Subcutaneous abdominal adipose tissue (tissue), 5 donors: ENCODE measurements at regions not wholly inside any gene's neighbourhood (a gene's known extent, or its start where the extent isn't known, plus 50 kb on each side); places are given as distances from the start of the nearest gene placed in this dataset.
"Not testable (repeated sequence)": the region's sequence is repeated elsewhere in the genome, so short reads cannot be mapped to it uniquely, and the experiment has no call there.

Experiments
- H3K27ac ChIP-seq: one replicate; pipeline ENCODE4 v1.7.0; 2013; ENCODE audit warnings: low read depth, mild to moderate bottlenecking, inconsistent platforms, low read length, moderate library complexity
- H3K27me3 ChIP-seq, 5 donors: one replicate each; pipeline ENCODE4 v1.7.0; 2013; ENCODE audit warnings: low read length in 5 of 5, inconsistent platforms in 1 of 5; ENCODE audit not compliant: control insufficient read depth in 5 of 5, insufficient read depth in 4 of 5
- H3K36me3 ChIP-seq, 5 donors: one replicate each; pipeline ENCODE4 v1.7.0; 2013; ENCODE audit warnings: low read length in 5 of 5; ENCODE audit not compliant: control insufficient read depth in 5 of 5, insufficient read depth in 5 of 5
- H3K4me1 ChIP-seq, 5 donors: one replicate each; pipeline ENCODE4 v1.7.0; 2013; ENCODE audit warnings: low read length in 5 of 5, mild to moderate bottlenecking in 3 of 5, moderate library complexity in 1 of 5; ENCODE audit not compliant: control insufficient read depth in 5 of 5, insufficient read depth in 5 of 5
- H3K4me3 ChIP-seq, 5 donors: one replicate each; pipeline ENCODE4 v1.7.0; 2013; ENCODE audit warnings: low read length in 5 of 5, low read depth in 1 of 5
- H3K9ac ChIP-seq, 5 donors: one replicate each; pipeline ENCODE4 v1.7.0; 2013; ENCODE audit warnings: low read length in 5 of 5, mild to moderate bottlenecking in 4 of 5, moderate library complexity in 3 of 5
- H3K9me3 ChIP-seq, 5 donors: one replicate each; pipeline ENCODE4 v1.7.0; 2013; ENCODE audit warnings: low read length in 5 of 5; ENCODE audit not compliant: control insufficient read depth in 5 of 5
- donor health status: healthy.
- donor health status: healthy.
- donor health status: healthy.
- donor health status: healthy.
- donor health status: healthy.

DNA sequence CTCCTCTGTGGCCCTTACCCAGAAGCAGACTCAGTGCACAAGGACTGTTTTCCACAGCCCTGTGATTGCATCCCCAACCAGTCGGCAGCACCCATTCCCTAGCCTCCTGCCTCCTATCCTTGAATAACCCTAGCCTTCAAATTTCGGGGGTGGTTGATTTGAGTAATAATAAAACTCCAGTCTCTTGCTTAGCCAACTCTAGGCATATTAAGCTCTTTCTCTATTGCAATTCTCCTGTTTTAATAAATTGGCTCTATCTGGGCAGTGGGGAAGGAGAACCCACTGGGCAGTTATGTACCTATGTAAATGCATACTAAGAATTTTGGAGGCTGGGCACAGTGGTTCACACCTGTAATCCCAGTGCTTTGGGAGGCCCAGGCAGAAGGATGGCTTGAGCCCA lies 70.6 kb upstream of the ZMYND8 start:
- Histone ChIP-seq H3K9me3 (peaks cover 0 to 23% (median 13%) of the 10 kb centered on the region in 5 donors), H3K4me1 (peaks cover 0 to 14% (median 0%) of the 10 kb centered on the region in 5 donors), H3K36me3 (no peaks in the 10 kb centered on the region), H3K27me3 (no peaks in the 10 kb centered on the region), H3K4me3 (peak overlapping the region in 1 of 5 donors; percentile 22), H3K9ac (no peak overlapping the region), H3K27ac (no peak overlapping the region)

DNA sequence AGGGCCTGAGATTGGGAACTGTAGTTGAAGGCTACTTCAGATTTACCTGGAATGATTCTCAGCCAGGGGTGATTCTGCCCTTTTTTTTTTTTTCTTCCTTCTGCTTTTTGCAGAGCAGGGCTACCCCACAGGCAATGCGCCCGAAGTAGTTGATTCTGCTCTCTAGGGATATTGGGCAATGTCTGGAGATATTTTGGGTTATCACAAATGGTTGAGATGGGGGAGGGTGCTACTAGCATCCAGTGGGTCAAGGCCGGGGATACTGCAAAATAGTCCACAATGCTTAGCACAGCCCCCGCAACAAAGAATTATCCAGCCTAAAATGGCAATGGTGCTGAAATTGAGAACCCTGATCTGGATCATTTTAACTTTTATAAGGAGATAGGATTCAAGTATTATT lies 71.2 kb upstream of the ZMYND8 start:
- peaks cover 0 to 23% (median 13%) of the 10 kb centered on the region in 5 donors for H3K9me3 ChIP-seq
- H3K27me3 ChIP-seq: no peaks in the 10 kb centered on the region
- H3K4me1 ChIP-seq: peaks cover 0 to 14% (median 0%) of the 10 kb centered on the region in 5 donors
- H3K27ac ChIP-seq: no peak overlapping the region
- H3K9ac ChIP-seq: no peak overlapping the region
- H3K36me3 ChIP-seq: no peaks in the 10 kb centered on the region
- no peak overlapping the region for H3K4me3 ChIP-seq

DNA sequence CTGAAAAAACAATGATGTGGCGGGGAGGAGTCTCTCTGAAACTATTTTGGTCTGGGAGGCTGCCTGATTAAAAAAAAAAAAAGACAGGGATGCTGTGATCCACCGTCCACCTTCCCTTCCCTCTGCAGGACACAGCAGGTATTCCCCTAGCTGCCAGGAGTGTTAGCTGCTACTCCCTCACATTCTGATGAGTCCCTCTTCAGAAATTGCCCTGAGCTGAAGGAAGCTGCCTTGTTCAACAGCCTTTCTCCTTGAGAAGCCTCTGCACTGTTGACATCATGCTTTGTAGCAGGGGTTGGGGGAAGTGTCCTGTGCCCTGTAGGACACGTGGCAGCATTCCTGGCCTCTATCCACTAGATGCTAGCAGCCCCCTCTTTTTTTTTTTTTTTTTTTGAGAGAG lies 71.7 kb upstream of the ZMYND8 start:
- no peak overlapping the region for H3K4me3 ChIP-seq
- no peaks in the 10 kb centered on the region for H3K27me3 ChIP-seq
- peaks cover 0 to 23% (median 13%) of the 10 kb centered on the region in 5 donors for H3K9me3 ChIP-seq
- H3K36me3 ChIP-seq: no peaks in the 10 kb centered on the region
- no peak overlapping the region for H3K27ac ChIP-seq
- peaks cover 0 to 14% (median 0%) of the 10 kb centered on the region in 5 donors for H3K4me1 ChIP-seq
- no peak overlapping the region for H3K9ac ChIP-seq

DNA sequence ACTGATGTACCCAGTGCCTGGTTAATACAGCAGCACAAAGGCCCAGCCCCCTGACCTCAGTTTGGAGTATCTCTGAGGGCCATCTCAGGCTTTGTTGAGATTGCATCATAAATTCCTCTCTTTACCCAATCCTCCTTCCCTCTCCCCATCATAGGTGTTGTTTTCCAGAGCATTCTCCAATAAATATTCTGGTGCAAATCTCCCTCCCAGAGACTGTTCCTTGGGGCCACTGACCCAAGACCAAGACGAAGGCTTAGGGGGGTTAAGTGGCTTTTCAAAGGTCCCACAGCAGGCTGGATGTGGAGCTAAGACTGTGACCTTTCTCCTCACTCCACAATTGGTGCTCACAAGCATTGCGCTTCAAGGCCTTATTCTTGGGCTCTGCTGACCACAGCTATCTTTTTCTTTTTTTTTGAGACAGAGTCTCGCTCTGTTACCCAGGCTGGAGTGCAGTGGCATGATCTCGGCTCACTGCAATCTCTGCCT lies 72.4 kb upstream of the ZMYND8 start:
- Histone ChIP-seq H3K4me1 (peaks cover 0 to 14% (median 0%) of the 10 kb centered on the region in 5 donors), H3K4me3 (no peak overlapping the region), H3K27me3 (no peaks in the 10 kb centered on the region), H3K9me3 (peaks cover 0 to 23% (median 13%) of the 10 kb centered on the region in 5 donors), H3K9ac (no peak overlapping the region), H3K36me3 (no peaks in the 10 kb centered on the region), H3K27ac (no peak overlapping the region)

DNA sequence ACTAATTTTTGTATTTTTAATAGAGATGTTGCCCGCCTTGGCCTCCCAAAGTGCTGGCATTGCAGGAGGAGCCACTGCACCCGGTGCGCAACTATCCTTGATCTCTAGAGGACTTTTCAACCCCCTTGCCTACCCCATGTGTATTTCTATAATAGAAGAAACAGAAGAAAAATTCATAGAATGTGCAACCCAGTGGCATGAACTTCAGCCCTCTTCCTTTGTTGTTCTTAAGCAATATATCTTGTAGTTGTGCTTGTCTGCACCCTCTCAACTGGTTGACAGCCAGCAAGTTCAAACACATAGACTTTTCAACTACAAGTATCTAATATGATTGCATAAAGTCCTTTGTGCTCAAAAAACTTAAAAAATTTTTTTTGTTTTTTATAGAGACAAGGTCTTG lies 72.3 kb upstream of the NCOA3 start:
- no peaks in the 10 kb centered on the region for H3K36me3 ChIP-seq
- H3K27me3 ChIP-seq: no peaks in the 10 kb centered on the region
- no peak overlapping the region for H3K4me3 ChIP-seq
- peaks cover 0 to 23% (median 13%) of the 10 kb centered on the region in 5 donors for H3K9me3 ChIP-seq
- H3K9ac ChIP-seq: no peak overlapping the region
- H3K27ac ChIP-seq: no peak overlapping the region
- peaks cover 0 to 14% (median 0%) of the 10 kb centered on the region in 5 donors for H3K4me1 ChIP-seq

DNA sequence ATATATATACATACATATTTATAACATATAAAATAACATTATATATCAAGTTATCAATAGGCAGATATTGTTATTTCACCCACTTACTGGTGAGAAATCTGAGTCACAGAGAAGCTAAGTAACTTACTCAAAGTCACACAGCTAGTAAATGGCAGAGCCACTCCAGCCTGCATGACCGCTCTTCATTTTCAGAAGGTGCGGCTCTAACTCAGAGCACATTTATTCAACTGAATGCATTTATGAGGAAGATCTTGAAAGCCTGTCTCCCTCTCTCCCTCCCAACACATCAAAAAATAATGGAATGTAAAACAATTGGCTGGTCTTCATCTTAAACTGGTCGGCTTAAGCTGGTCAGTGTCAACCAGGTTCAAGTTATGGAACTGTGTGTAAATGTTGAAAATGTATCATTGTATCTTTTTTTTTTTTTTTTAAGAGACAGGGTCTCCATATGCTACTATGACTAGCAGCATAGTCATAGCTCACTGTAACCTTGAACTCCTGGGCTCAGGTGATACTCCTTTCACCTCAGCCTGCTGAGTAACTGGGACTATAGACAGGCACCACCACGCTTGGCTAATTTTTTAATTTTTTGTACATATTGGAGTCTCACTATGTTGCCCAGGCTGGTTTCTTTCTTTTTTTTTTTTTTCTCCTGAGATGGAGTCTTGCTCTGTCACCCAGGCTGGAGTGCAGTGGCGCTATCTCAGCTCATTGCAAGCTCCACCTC lies 70.7 kb upstream of the NCOA3 start:
- H3K36me3 ChIP-seq: no peaks in the 10 kb centered on the region
- no peak overlapping the region for H3K9ac ChIP-seq
- H3K27ac ChIP-seq: no peak overlapping the region
- H3K4me1 ChIP-seq: peaks cover 0 to 14% (median 0%) of the 10 kb centered on the region in 5 donors
- H3K9me3 ChIP-seq: peaks cover 0 to 23% (median 13%) of the 10 kb centered on the region in 5 donors
- H3K4me3 ChIP-seq: no peak overlapping the region
- no peaks in the 10 kb centered on the region for H3K27me3 ChIP-seq

DNA sequence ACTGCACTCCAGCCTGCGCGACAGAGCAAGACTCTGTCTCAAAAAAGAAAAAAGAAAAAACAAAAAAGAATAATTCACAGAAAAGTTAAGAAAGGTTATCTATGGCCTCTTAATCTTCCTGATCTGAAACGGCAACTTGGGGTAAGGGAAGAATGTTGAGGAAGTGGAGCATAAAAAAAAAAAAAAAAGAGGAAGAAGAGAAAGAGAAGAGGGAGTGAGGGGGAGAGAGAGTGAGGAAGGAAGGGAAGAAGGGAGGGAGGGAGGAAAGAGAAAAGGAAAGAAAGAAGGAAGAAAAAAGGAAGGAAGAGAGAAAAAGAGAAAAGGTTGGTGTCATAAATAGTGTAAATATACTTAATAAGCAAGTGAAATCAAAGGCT lies 68.9 kb upstream of the NCOA3 start:
- Histone ChIP-seq H3K4me3 (no peak overlapping the region), H3K9me3 (peaks cover 0 to 6% (median 4%) of the 10 kb centered on the region in 5 donors), H3K4me1 (peaks cover 0 to 14% (median 0%) of the 10 kb centered on the region in 5 donors), H3K9ac (no peak overlapping the region), H3K36me3 (no peaks in the 10 kb centered on the region), H3K27me3 (no peaks in the 10 kb centered on the region), H3K27ac (no peak overlapping the region)

DNA sequence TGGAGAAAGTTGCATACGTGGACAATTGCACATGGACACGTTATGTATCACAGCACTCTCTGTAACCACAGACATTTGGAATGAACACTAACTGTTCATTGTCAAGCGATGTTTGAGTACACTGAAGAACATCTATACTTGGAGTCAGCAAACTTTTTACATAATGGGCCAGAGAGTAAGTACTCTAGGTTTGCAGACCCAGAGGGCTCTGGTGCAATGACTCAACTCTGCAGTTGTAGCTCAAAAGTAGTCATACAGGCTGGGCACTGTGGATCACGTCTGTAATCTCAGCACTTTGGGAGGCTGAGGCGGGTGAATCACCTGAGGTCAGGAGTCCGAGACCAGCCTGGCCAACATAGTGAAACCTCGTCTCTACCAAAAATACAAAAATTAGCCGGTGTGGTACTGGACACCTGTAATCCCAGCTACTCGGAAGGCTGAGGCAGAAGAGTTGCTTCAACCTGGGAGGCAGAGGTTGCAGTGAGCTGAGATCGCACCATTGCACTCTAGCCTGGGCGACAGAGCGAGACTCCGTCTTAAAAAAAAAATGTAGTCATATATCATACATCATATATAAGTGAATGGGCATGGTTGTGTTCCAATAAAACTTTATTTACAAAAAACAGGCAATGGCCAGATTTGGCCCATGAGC lies 67.4 kb upstream of the NCOA3 start:
- H3K4me1 ChIP-seq, H3K36me3 ChIP-seq, H3K4me3 ChIP-seq, H3K9ac ChIP-seq, H3K27ac ChIP-seq, H3K9me3 ChIP-seq, H3K27me3 ChIP-seq: not testable (repeated sequence)

DNA sequence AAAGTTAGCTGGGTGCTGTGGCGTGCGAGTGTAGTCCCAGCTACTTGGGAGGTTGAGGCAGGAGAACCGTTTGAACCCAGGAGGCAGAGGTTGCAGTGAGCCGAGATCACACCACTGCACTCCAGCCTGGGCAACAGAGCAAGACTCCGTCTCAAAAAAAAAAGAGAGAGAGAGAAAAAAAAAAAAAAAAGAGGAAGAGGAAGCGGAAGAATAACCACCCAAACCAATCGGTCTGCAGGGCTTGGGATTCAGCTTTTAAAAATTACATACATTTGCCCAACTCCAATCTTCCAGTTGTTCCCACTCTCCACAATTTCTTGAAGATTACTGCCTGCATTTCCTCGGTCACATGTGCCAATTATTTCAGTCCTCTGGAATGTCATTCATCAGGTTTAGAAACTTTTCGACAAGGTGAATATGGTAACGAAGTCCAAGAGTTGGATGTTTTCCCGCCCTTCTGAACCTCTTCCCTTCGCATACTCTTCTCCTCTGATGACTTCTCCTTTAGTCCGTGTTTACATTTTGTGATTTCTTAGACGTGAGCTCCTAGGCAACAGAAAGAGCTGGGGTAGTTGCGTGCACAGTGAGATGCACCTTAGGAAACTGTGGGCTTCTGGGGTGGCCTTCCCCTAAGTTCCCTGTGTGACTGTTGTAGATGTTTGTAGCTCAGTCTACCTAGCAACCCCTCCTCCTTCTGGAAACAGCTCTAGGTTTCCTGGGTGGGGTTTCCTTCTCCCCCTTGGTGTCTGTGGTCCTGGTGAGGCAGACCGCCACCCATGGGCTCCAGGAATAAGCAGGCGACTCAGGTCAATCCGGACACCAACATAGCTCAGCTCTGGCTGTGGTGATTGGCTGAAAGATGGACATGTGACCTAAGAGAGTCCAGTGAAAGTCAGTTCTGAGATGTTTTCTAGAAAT lies 63.0 kb upstream of the NCOA3 start:
- Histone ChIP-seq H3K4me3 (peak overlapping the region in 1 of 5 donors; percentile 28), H3K4me1 (no peaks in the 10 kb centered on the region), H3K36me3 (no peaks in the 10 kb centered on the region), H3K27me3 (no peaks in the 10 kb centered on the region), H3K27ac (no peak overlapping the region), H3K9ac (no peak overlapping the region), H3K9me3 (no peaks in the 10 kb centered on the region)
